ENCODE measurements at regions not wholly inside any gene's neighbourhood (a gene's known extent, or its start where the extent isn't known, plus 50 kb on each side); places are given as distances from the start of the nearest gene placed in this dataset.

GRCh38 chr4:122531514-122531913 is 75.0 kb upstream of the IL2 start:
- Mint-ChIP-seq H3K4me3 (no peak overlapping the region), H3K27ac (no peak overlapping the region), H3K4me1 (ENCODE audit: low read depth) (peaks cover 26% of the 10 kb centered on the region), H3K36me3 (ENCODE audit: low read depth) (no peaks in the 10 kb centered on the region), H3K9me3 (peaks cover 24% of the 10 kb centered on the region), H3K27me3 (peaks cover 4% of the 10 kb centered on the region)

GRCh38 chr4:122531038-122531437 is 74.5 kb upstream of the IL2 start:
- Mint-ChIP-seq H3K36me3 (ENCODE audit: low read depth) (no peaks in the 10 kb centered on the region), H3K27ac (no peak overlapping the region), H3K9me3 (peaks cover 25% of the 10 kb centered on the region), H3K4me1 (ENCODE audit: low read depth) (peaks cover 24% of the 10 kb centered on the region), H3K27me3 (peaks cover 4% of the 10 kb centered on the region), H3K4me3 (no peak overlapping the region)

- no peak overlapping the region for H3K4me3 Mint-ChIP-seq
- peaks cover 5% of the 10 kb centered on the region for H3K4me1 Mint-ChIP-seq (ENCODE audit: low read depth)
- H3K9me3 Mint-ChIP-seq = peaks cover 23% of the 10 kb centered on the region
- H3K36me3 Mint-ChIP-seq (ENCODE audit: low read depth) = no peaks in the 10 kb centered on the region
- H3K27me3 Mint-ChIP-seq = peaks cover 14% of the 10 kb centered on the region
- H3K27ac Mint-ChIP-seq = no peak overlapping the region
Observed at GRCh38 chr4:122528879-122529278, 72.4 kb upstream of the IL2 start.

GRCh38 chr4:122525865-122526264 is 69.3 kb upstream of the IL2 start:
- Mint-ChIP-seq H3K4me1 (ENCODE audit: low read depth) (no peaks in the 10 kb centered on the region), H3K9me3 (peaks cover 38% of the 10 kb centered on the region), H3K27me3 (peaks cover 34% of the 10 kb centered on the region), H3K36me3 (ENCODE audit: low read depth) (no peaks in the 10 kb centered on the region), H3K27ac (no peak overlapping the region), H3K4me3 (no peak overlapping the region)

- Mint-ChIP-seq H3K27me3 (peaks cover 48% of the 10 kb centered on the region), H3K4me3 (no peak overlapping the region), H3K27ac (no peak overlapping the region), H3K9me3 (peaks cover 34% of the 10 kb centered on the region), H3K4me1 (ENCODE audit: low read depth) (no peaks in the 10 kb centered on the region), H3K36me3 (ENCODE audit: low read depth) (no peaks in the 10 kb centered on the region)
Observed at GRCh38 chr4:122524176-122524575, 67.7 kb upstream of the IL2 start.

GRCh38 chr4:122522944-122523343 is 66.4 kb upstream of the IL2 start:
- Mint-ChIP-seq H3K36me3 (ENCODE audit: low read depth) (no peaks in the 10 kb centered on the region), H3K9me3 (peaks cover 37% of the 10 kb centered on the region), H3K4me3 (no peak overlapping the region), H3K27ac (no peak overlapping the region), H3K4me1 (ENCODE audit: low read depth) (no peaks in the 10 kb centered on the region), H3K27me3 (peaks cover 56% of the 10 kb centered on the region)

- H3K9me3 Mint-ChIP-seq = peaks cover 10% of the 10 kb centered on the region
- H3K27ac Mint-ChIP-seq = no peak overlapping the region
- peaks cover 37% of the 10 kb centered on the region for H3K27me3 Mint-ChIP-seq
- no peak overlapping the region for H3K4me3 Mint-ChIP-seq
- no peaks in the 10 kb centered on the region for H3K36me3 Mint-ChIP-seq (ENCODE audit: low read depth)
- peaks cover 22% of the 10 kb centered on the region for H3K4me1 Mint-ChIP-seq (ENCODE audit: low read depth)
Observed at GRCh38 chr4:122517345-122517744, 60.8 kb upstream of the IL2 start.

GRCh38 chr4:122516376-122516775 is 59.9 kb upstream of the IL2 start:
- Mint-ChIP-seq H3K9me3 (peaks cover 12% of the 10 kb centered on the region), H3K4me3 (no peak overlapping the region), H3K36me3 (ENCODE audit: low read depth) (no peaks in the 10 kb centered on the region), H3K4me1 (ENCODE audit: low read depth) (peaks cover 31% of the 10 kb centered on the region), H3K27ac (no peak overlapping the region), H3K27me3 (peaks cover 32% of the 10 kb centered on the region)

GRCh38 chr4:122514671-122515070 is 58.1 kb upstream of the IL2 start:
- no peak overlapping the region for H3K4me3 Mint-ChIP-seq
- H3K27ac Mint-ChIP-seq = peak overlapping the region; percentile 20
- H3K27me3 Mint-ChIP-seq = peaks cover 20% of the 10 kb centered on the region
- H3K9me3 Mint-ChIP-seq = peaks cover 10% of the 10 kb centered on the region
- no peaks in the 10 kb centered on the region for H3K36me3 Mint-ChIP-seq (ENCODE audit: low read depth)
- peaks cover 31% of the 10 kb centered on the region for H3K4me1 Mint-ChIP-seq (ENCODE audit: low read depth)

GRCh38 chr4:122512430-122512829 is 55.9 kb upstream of the IL2 start:
- no peaks in the 10 kb centered on the region for H3K36me3 Mint-ChIP-seq (ENCODE audit: low read depth)

GRCh38 chr4:122508083-122508482 is 51.6 kb upstream of the IL2 start:
- Mint-ChIP-seq H3K27me3 (peaks cover 3% of the 10 kb centered on the region), H3K9me3 (peaks cover 4% of the 10 kb centered on the region), H3K36me3 (ENCODE audit: low read depth) (no peaks in the 10 kb centered on the region), H3K4me1 (ENCODE audit: low read depth) (peaks cover 65% of the 10 kb centered on the region), H3K27ac (peak overlapping the region; percentile 89), H3K4me3 (peak overlapping the region; percentile 68)

More at GRCh38 chr4:122512430-122512829, 55.9 kb upstream of the IL2 start:
- Mint-ChIP-seq H3K9me3 (peaks cover 4% of the 10 kb centered on the region), H3K4me1 (ENCODE audit: low read depth) (peaks cover 47% of the 10 kb centered on the region), H3K27ac (peak overlapping the region; percentile 71), H3K4me3 (peak overlapping the region; percentile 4), H3K27me3 (peaks cover 3% of the 10 kb centered on the region)
